ENCODE measurements at regions not wholly inside any gene's neighbourhood (a gene's known extent, or its start where the extent isn't known, plus 50 kb on each side); places are given as distances from the start of the nearest gene placed in this dataset.

DNA sequence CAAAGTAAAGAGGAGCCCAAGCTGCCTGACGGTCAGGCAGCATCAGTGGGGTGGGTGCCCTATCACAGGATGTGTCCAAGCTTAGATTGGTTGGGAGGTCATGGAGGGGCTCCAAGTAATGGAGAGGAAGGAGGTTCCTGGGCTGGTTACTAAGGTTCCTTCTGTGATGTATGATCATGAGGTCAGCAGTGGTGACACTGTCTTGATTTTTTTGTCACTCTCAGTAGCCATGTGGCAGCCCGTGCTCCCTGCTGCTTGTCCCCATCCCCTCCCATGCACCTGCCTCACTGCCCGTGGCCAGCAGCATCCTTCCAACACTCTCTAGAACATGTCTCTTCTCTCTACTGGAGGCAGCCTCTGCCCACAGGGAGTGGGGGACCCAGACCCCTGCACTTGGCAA, 261.7 kb downstream of the TLE3 start:
- TF ChIP-seq CTCF (IDR thresholded peaks at IDR 0.05): no peak
- ATAC-seq (ENCODE audit: low FRiP score): no peak
- DNase-seq (ENCODE audit: low spot score): no peak

DNA sequence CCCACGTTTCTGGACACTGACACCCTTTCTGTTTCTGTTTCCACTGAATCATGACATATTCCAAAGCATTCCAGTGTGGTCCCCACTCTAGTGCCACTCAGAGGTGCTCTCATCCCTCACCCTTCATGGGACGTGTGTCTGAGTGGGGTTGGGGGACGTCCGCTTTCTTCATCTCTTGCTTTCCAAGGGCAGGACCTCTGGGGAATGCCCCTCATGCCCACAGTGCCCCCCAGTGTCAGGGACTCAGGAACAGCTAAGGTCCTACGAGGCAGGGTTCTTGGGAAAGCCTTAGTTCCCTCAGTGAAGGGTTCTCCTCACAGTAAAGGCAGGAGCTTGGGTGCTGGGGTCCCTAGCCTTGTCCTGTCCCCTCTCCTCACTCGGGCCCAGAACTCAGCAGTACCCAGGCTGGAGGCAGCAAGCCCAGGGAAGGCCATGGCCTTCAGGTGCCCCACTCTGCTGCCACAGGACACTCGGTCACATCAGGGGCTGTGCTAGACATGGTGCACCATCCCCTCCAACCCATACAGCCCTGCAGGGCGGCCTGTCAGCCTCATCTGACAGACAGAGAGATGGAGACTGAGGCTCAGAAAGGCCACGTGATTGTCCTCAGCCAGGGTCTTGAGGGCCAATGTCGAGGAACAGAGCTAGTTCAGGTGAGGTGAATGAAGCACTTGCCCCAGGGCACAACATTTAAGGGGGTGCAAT, 261.0 kb downstream of the TLE3 start:
- DNase-seq (ENCODE audit: low spot score) (no peak), ATAC-seq (ENCODE audit: low FRiP score) (no peak)
- TF ChIP-seq CTCF (IDR thresholded peaks at IDR 0.05): no peak

DNA sequence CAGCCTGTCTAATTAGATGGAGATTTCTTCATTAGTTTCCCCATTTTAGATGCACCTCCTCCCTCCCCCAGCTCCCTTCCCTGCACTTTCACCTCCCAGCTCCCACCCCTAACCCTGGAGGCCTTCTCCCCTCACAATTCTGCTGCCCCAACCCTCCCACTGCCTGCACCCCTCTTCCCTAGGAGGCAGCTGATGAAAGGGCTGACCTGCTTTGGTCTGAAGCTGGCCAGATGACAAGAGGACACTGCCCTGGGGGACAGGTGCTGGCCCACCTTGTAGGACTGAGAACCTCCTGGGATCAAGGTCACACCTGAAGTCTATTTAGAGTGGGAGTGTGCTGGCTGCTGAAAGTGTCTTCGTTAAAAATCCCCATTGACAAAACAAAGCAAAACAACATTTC, 259.4 kb downstream of the TLE3 start:
- no peak for TF ChIP-seq CTCF (IDR thresholded peaks at IDR 0.05)
- no peak for ATAC-seq (ENCODE audit: low FRiP score)
- no peak for DNase-seq (ENCODE audit: low spot score)

- ATAC-seq (ENCODE audit: low FRiP score) (no peak), DNase-seq (ENCODE audit: low spot score) (no peak)
- no peak for TF ChIP-seq CTCF (IDR thresholded peaks at IDR 0.05)
Observed at GRCh38 chr15:69838994-69839393, 258.7 kb downstream of the TLE3 start.

DNA sequence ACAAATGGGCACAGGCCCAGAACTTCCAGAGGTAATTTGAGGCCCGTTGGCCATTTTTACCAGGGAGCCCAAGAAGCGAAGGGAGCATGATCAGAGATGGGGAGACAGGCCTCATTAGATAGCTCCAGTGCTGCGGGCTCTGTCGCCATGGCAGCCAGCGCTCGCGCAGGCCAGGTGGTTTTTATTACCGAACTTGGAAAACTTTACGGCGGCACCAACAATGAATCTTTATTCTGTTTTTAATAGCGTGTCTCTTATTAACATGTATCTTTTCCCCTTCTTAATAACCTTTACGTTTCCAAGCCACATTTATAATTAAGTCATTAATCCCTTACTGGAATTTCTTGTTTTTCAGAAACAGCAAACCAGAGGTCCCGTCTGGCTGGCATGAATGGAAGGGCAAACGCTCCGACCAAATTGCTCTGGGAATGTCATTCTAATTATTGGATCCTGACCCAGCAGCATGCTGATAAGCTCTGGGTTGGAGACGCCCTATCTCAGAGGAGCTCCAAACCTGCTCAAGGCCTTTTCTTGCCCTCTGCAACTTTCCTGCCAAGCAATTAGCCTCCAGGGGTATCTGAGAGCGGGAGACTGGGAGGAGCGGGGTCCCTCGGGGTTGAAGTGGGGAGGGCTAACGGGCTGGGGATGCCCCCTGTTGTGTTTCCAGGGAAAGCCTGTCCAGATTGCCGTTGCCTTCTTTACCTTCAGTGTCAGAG, 256.4 kb downstream of the TLE3 start:
- TF ChIP-seq CTCF (IDR thresholded peaks at IDR 0.05): no peak
- no peak for ATAC-seq (ENCODE audit: low FRiP score)
- no peak for DNase-seq (ENCODE audit: low spot score)

DNA sequence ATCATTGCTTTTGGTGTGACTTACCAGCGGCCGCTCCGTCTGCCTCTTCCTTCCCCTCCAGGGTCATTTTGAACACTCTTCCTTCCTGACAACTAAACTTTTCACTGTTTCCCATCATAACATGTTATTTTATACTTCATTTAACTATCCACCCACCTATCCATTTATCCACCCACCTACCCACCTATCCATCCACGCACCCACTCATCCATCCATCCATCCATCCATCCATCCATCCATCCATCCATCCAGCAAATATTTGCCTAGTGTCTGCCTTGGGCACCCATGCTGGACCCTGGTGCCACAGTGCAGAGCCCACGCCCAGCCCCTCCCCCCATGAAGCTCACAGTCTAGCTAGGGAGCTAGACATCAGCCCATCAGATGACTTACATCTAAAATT, 254.9 kb downstream of the TLE3 start:
- no peak for DNase-seq (ENCODE audit: low spot score)
- no peak for TF ChIP-seq CTCF (IDR thresholded peaks at IDR 0.05)
- ATAC-seq (ENCODE audit: low FRiP score): no peak
